Breast epithelium (tissue), 3 donors: ENCODE measurements at regions not wholly inside any gene's neighbourhood (a gene's known extent, or its start where the extent isn't known, plus 50 kb on each side); places are given as distances from the start of the nearest gene placed in this dataset.

Source experiments
- POLR2A ChIP-seq: fragments of 450-650 bp; IDR thresholded peaks from one replicate; pipeline ENCODE4 v1.6.1; 2016; ENCODE audit warnings: antibody characterized with exemption, mild to moderate bottlenecking, moderate library complexity
- TF ChIP-seq, protein P1 (sequence below), 3 donors: fragments of 450-650 bp; IDR thresholded peaks; one replicate each; pipeline ENCODE4 v1.5.1; 2016 to 2017; ENCODE audit warnings: antibody characterized with exemption in 3 of 3, mild to moderate bottlenecking in 3 of 3, moderate library complexity in 3 of 3

DNA sequence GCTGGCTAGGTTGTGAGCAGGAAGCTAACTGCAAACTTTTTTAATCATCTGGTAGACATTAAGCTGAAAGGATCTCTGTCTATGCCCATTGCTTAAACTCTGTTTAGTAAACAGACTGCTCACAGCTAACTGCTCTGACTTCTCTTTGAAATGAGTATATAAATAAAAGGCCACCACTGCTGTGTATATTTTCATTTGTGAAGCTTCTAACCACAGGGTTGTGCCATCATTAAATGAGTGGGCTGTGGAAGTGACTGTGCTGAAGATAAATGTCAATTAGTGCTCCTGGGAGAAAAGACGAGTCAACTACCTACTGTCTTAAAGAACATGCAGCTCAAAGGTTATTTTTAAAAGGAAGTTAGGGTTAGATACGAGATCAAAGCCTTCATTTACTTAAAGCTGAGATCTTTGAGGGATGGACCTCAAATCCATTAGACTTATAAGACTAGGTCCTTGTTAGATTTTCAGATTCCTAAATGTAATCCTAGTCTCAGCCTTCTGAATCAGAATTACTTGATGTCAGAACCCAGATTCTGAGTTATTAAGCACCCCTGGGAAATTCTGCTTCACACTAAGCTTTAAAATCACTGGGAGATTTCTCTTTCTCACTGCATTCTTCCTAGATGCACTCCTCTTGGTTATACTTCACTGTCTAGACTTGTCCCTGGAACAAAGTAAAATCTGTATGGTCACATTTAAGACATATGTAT, 213.1 kb upstream of the FLRT2 start:
- TF ChIP-seq, protein P1, sequence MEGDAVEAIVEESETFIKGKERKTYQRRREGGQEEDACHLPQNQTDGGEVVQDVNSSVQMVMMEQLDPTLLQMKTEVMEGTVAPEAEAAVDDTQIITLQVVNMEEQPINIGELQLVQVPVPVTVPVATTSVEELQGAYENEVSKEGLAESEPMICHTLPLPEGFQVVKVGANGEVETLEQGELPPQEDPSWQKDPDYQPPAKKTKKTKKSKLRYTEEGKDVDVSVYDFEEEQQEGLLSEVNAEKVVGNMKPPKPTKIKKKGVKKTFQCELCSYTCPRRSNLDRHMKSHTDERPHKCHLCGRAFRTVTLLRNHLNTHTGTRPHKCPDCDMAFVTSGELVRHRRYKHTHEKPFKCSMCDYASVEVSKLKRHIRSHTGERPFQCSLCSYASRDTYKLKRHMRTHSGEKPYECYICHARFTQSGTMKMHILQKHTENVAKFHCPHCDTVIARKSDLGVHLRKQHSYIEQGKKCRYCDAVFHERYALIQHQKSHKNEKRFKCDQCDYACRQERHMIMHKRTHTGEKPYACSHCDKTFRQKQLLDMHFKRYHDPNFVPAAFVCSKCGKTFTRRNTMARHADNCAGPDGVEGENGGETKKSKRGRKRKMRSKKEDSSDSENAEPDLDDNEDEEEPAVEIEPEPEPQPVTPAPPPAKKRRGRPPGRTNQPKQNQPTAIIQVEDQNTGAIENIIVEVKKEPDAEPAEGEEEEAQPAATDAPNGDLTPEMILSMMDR (IDR thresholded peaks at IDR 0.05), result no peak
- no peak for TF ChIP-seq POLR2A
